GM23248 (cell line): ENCODE measurements at regions not wholly inside any gene's neighbourhood (a gene's known extent, or its start where the extent isn't known, plus 50 kb on each side); places are given as distances from the start of the nearest gene placed in this dataset.
A peak's percentile ranks its signal among the peaks of the same experiment; 100 is the strongest.
"Not testable (repeated sequence)": the region's sequence is repeated elsewhere in the genome, so short reads cannot be mapped to it uniquely, and the experiment has no call there.

ENCODE experiments used
- DNase-seq: peaks from one replicate; pipeline ENCODE4 v3.0.0-alpha.2; 2015
- H2AFZ ChIP-seq: fragments of 200-600 bp; sonication (generic); 2 replicates; pipeline ENCODE4 v1.6.1; 2016; ENCODE audit warnings: antibody characterized with exemption
- H3F3A ChIP-seq: fragments of 200-600 bp; sonication (generic); 2 replicates; pipeline ENCODE4 v1.6.1; 2016; ENCODE audit warnings: mild to moderate bottlenecking, antibody characterized with exemption, mixed run types; ENCODE audit not compliant: insufficient read depth
- H3K27ac ChIP-seq: fragments of 200-600 bp; sonication (generic); 2 replicates; pipeline ENCODE4 v1.5.1; 2016; ENCODE audit warnings: mild to moderate bottlenecking
- H3K27me3 ChIP-seq: fragments of 200-600 bp; sonication (generic); replicated peaks from 2 replicates; pipeline ENCODE4 v1.6.1; 2016; ENCODE audit warnings: mild to moderate bottlenecking; ENCODE audit not compliant: insufficient read depth
- H3K36me3 ChIP-seq: fragments of 200-600 bp; sonication (generic); 2 replicates; pipeline ENCODE4 v1.6.1; 2016; ENCODE audit warnings: low read depth, mild to moderate bottlenecking
- H3K4me1 ChIP-seq: fragments of 200-600 bp; sonication (generic); 2 replicates; pipeline ENCODE4 v1.6.1; 2016; ENCODE audit warnings: mild to moderate bottlenecking; ENCODE audit not compliant: insufficient read depth
- H3K4me2 ChIP-seq: fragments of 200-600 bp; sonication (generic); one replicate; pipeline ENCODE4 v1.6.1; 2016; ENCODE audit warnings: mild to moderate bottlenecking; ENCODE audit not compliant: unreplicated experiment
- H3K4me3 ChIP-seq: fragments of 200-600 bp; sonication (generic); 2 replicates; pipeline ENCODE4 v1.5.1; 2016; ENCODE audit warnings: mild to moderate bottlenecking
- H3K79me2 ChIP-seq: fragments of 200-600 bp; sonication (generic); 2 replicates; pipeline ENCODE4 v1.6.1; 2016; ENCODE audit warnings: mild to moderate bottlenecking; ENCODE audit not compliant: insufficient read depth
- H3K9ac ChIP-seq: fragments of 200-600 bp; sonication (generic); 2 replicates; pipeline ENCODE4 v1.6.1; 2016; ENCODE audit warnings: mild to moderate bottlenecking
- H3K9me2 ChIP-seq: fragments of 200-600 bp; sonication (generic); 2 replicates; pipeline ENCODE4 v1.6.1; 2016; ENCODE audit warnings: mixed run types, mild to moderate bottlenecking, moderate library complexity; ENCODE audit not compliant: insufficient read depth
- H3K9me3 ChIP-seq: fragments of 200-600 bp; sonication (generic); one replicate; pipeline ENCODE4 v1.6.1; 2017; ENCODE audit warnings: low read depth
- H4K20me1 ChIP-seq: fragments of 200-600 bp; sonication (generic); 2 replicates; pipeline ENCODE4 v1.6.0; 2016; ENCODE audit not compliant: insufficient read depth
- EZH2 ChIP-seq: fragments of 200-600 bp; sonication (generic); IDR thresholded peaks from 2 replicates; pipeline ENCODE4 v1.6.1; 2018; ENCODE audit warnings: antibody characterized with exemption, mild to moderate bottlenecking; ENCODE audit not compliant: insufficient read depth, poor library complexity, severe bottlenecking
- EZH2phosphoT487 ChIP-seq: fragments of 200-600 bp; sonication (generic); IDR thresholded peaks from 2 replicates; pipeline ENCODE4 v1.6.1; 2018; ENCODE audit warnings: antibody characterized with exemption, moderate library complexity, mild to moderate bottlenecking, low read depth; ENCODE audit not compliant: insufficient read depth
- WGBS, 2 experiments: methylation state at CpG; one replicate each; pipeline ENCODE4 v1.1.6; 2015 to 2017; ENCODE audit warnings: low lambda C conversion rate in 2 of 2, low coverage in 1 of 2; ENCODE audit errors: missing lambda C conversion rate in 2 of 2; 5-methylcytosine and 5-hydroxymethylcytosine counted together
- in situ Hi-C: fragments of 300-500 bp; cut with MboI; formaldehyde crosslinking; loops from 2 replicates; pipeline ENCODE4 v1.15.0; 2020

- no peaks in the 10 kb centered on the region for H4K20me1 ChIP-seq
- in situ Hi-C loops, result loop anchor here (25.0 kb wide), 1 partner anchor 1105 kb away; no protein-coding TSS in a partner anchor
- no peak overlapping the region for H3K27ac ChIP-seq
Measured at GRCh38 chr7:82592416-82592815, 148.8 kb upstream of the CACNA2D1 start.

DNA sequence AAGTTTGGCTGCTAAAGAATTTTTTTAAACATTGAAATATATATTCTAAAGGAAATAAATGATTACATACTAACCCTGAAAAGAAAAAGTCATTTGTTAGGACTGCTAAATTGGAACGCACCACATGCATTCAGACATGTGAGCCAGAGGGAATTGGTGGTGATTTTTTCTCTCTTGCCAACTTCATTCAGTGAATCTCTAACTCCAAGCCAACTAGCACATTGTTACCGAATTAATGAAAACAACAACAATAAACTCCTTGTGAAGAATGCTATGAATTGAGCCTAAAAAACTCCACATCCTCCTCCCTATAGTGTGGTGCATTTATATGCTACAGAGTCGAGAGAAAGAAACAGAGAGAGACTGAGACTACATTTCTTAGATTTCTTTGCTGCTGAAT, 135.5 kb upstream of the CACNA2D1 start:
- Histone ChIP-seq H3F3A (no peaks in the 10 kb centered on the region), H3K4me2 (no peak overlapping the region), H3K36me3 (no peaks in the 10 kb centered on the region), H3K27ac (no peak overlapping the region), H3K9ac (no peak overlapping the region), H4K20me1 (no peaks in the 10 kb centered on the region), H3K9me3 (no peaks in the 10 kb centered on the region), H2AFZ (no peak overlapping the region), H3K27me3 (peaks cover 32% of the 10 kb centered on the region), H3K9me2 (no peaks in the 10 kb centered on the region), H3K4me1 (no peaks in the 10 kb centered on the region), H3K79me2 (no peaks in the 10 kb centered on the region), H3K4me3 (no peak overlapping the region)
- in situ Hi-C loops, result loop anchor here (10.0 to 25.0 kb wide), 2 partner anchors 534 to 1092 kb away; no protein-coding TSS in a partner anchor
- TF ChIP-seq EZH2 (no peak), EZH2phosphoT487 (no peak)
- DNase-seq, result no peak
- WGBS, 2 experiments, result 25 to 34% methylated on average over 3 of the region's 3 CpGs

More at GRCh38 chr7:82592416-82592815, 148.8 kb upstream of the CACNA2D1 start:
- Histone ChIP-seq H3K9me2 (no peaks in the 10 kb centered on the region), H3K79me2 (no peaks in the 10 kb centered on the region), H3F3A (no peaks in the 10 kb centered on the region), H3K9me3 (no peaks in the 10 kb centered on the region), H2AFZ (no peak overlapping the region), H3K4me3 (no peak overlapping the region), H3K27me3 (peaks cover 3% of the 10 kb centered on the region; the same call in 1 of the 2 replicates), H3K4me1 (no peaks in the 10 kb centered on the region), H3K36me3 (no peaks in the 10 kb centered on the region), H3K9ac (no peak overlapping the region), H3K4me2 (no peak overlapping the region)
- TF ChIP-seq EZH2 (no peak), EZH2phosphoT487 (no peak)
- DNase-seq, result no peak
- WGBS, 2 experiments, result 77% methylated on average over 1 of the region's 1 CpG

DNA sequence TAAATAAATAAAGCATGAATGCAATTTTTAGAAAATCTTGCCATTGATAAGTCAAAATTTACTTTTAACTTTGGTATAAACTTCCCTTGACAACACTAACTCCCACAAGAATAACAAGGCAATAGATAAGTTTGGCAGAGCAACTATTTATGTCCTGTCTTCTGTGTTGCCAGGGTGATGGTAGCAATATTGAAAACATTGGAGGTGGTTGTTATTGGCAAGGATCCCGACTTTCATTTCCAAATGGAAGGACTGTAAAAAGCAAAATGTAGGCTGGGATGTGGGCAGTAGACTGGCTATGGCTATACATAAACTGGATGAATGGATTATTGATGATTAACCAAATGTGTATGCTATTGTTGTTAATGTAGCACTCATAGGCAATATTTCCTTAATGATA, 134.9 kb upstream of the CACNA2D1 start:
- H3K79me2 ChIP-seq, result no peaks in the 10 kb centered on the region
- H3K27me3 ChIP-seq, result peaks cover 32% of the 10 kb centered on the region
- H3K36me3 ChIP-seq, result no peaks in the 10 kb centered on the region
- WGBS, 2 experiments, result 0 to 3% methylated on average over 1 of the region's 1 CpG
- H3F3A ChIP-seq, result no peaks in the 10 kb centered on the region
- H3K4me1 ChIP-seq, result no peaks in the 10 kb centered on the region
- no peaks in the 10 kb centered on the region for H4K20me1 ChIP-seq
- TF ChIP-seq EZH2, result no peak
- TF ChIP-seq EZH2phosphoT487, result no peak
- no peak overlapping the region for H3K9ac ChIP-seq
- no peak overlapping the region for H3K4me3 ChIP-seq
- in situ Hi-C loops, result loop anchor here (10.0 to 25.0 kb wide), 2 partner anchors 534 to 1091 kb away; no protein-coding TSS in a partner anchor
- no peak overlapping the region for H3K27ac ChIP-seq
- H3K9me2 ChIP-seq, result no peaks in the 10 kb centered on the region
- H3K4me2 ChIP-seq, result no peak overlapping the region
- H3K9me3 ChIP-seq, result no peaks in the 10 kb centered on the region
- no peak overlapping the region for H2AFZ ChIP-seq
- DNase-seq, result peak; percentile 33

DNA sequence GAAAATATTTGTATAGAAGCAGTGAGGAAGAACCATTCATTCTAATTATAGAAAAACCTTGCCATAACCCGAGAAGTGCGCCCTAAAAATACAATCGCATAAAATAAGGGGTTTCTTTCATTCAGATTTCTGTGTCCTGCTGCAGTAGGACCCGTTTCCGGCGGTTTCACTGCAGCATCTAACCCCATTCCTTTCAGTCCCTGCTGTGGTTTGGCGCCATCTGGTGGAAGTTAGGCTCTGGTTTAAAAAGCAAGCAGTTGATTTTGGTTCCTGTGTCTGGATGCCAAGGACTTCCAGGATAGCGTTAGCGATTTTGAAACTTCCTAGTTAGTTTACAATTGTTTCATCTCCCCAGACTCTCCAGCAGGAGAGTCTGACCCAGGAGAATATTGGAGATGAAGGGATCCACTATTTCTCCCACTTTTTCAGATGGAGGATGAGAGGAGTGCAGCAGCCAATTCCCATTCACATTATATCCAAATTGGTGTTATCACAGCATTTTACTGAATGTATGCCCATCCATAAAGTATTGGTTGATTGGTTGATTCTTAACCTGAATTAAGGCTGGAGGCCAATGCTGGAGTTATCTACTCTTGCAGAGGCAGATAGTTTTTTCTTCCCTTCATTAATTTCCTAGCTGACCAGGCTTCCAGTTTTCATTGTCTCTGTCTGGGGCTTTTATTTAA, 128.8 kb upstream of the CACNA2D1 start:
- no peaks in the 10 kb centered on the region for H4K20me1 ChIP-seq
- no peak overlapping the region for H3K9ac ChIP-seq
- H3K27ac ChIP-seq, result no peak overlapping the region
- peak overlapping the region; percentile 77 for H3K4me2 ChIP-seq
- 1 to 3% methylated on average over 9 of the region's 9 CpGs for WGBS, 2 experiments
- DNase-seq, result peak; percentile 87
- no peaks in the 10 kb centered on the region for H3K9me2 ChIP-seq
- no peak for TF ChIP-seq EZH2
- TF ChIP-seq EZH2phosphoT487, result no peak
- H3K4me1 ChIP-seq, result no peaks in the 10 kb centered on the region
- no peaks in the 10 kb centered on the region for H3K36me3 ChIP-seq
- no peaks in the 10 kb centered on the region for H3K79me2 ChIP-seq
- H3K9me3 ChIP-seq, result no peaks in the 10 kb centered on the region
- in situ Hi-C loops, result loop anchor here (10.0 kb wide), 1 partner anchor 528 kb away; no protein-coding TSS in a partner anchor
- H3K27me3 ChIP-seq, result peaks cover 18% of the 10 kb centered on the region
- peak overlapping the region; percentile 40; the same call in 1 of the 2 replicates for H3K4me3 ChIP-seq
- peak overlapping the region; percentile 65 for H2AFZ ChIP-seq
- H3F3A ChIP-seq, result no peaks in the 10 kb centered on the region

DNA sequence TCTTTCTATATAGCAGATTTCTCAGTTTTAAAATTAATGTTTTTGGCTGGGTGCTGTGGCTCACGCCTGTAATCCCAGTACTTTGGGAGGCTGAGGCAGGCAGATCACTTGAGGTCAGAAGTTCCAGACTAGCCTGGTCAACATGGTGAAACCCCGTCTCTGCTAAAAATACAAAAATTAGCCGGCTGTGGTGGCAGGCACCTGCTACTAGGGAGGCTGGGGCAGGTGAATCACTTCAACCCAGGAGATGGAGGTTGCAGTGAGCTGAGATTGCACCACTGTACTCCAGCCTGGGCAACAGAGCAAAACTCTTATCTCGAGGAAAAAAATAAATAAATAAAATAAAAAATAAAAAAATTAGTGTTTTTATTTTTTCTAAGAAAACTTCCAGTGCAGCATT, 127.5 kb upstream of the CACNA2D1 start:
- H3K4me3 ChIP-seq, H3K9me2 ChIP-seq, H2AFZ ChIP-seq, H3F3A ChIP-seq, H3K27ac ChIP-seq, H3K9me3 ChIP-seq, H3K79me2 ChIP-seq, H3K4me2 ChIP-seq, DNase-seq, H3K36me3 ChIP-seq, H4K20me1 ChIP-seq, H3K27me3 ChIP-seq, H3K4me1 ChIP-seq, H3K9ac ChIP-seq: not testable (repeated sequence)
- 80 to 86% methylated on average over 4 of the region's 4 CpGs for WGBS, 2 experiments
- in situ Hi-C loops, result loop anchor here (10.0 kb wide), 1 partner anchor 526 kb away; no protein-coding TSS in a partner anchor
